Glutamatergic neuron (in vitro differentiated cells): ENCODE measurements at regions not wholly inside any gene's neighbourhood (a gene's known extent, or its start where the extent isn't known, plus 50 kb on each side); places are given as distances from the start of the nearest gene placed in this dataset.

Experiments used
- DNase-seq: peaks from one replicate; pipeline ENCODE4 v3.0.0; 2022
- H3K27ac Mint-ChIP-seq: one replicate; pipeline ENCODE4 v1.8.0; 2020; ENCODE audit warnings: mild to moderate bottlenecking, mixed read lengths, inconsistent platforms; ENCODE audit not compliant: unreplicated experiment
- H3K27me3 Mint-ChIP-seq: one replicate; pipeline ENCODE4 v1.8.0; 2020; ENCODE audit warnings: mild to moderate bottlenecking, moderate library complexity, mixed read lengths, inconsistent platforms; ENCODE audit not compliant: unreplicated experiment
- H3K36me3 Mint-ChIP-seq: one replicate; pipeline ENCODE4 v1.8.0; 2020; ENCODE audit warnings: mild to moderate bottlenecking, mixed read lengths, inconsistent platforms; ENCODE audit not compliant: unreplicated experiment
- H3K4me1 Mint-ChIP-seq: one replicate; pipeline ENCODE4 v1.8.0; 2020; ENCODE audit warnings: mild to moderate bottlenecking, low read depth, mixed read lengths, inconsistent platforms; ENCODE audit not compliant: unreplicated experiment
- H3K4me3 Mint-ChIP-seq: one replicate; pipeline ENCODE4 v1.8.0; 2020; ENCODE audit warnings: mild to moderate bottlenecking, mixed read lengths, inconsistent platforms; ENCODE audit not compliant: unreplicated experiment
- H3K9me3 Mint-ChIP-seq: one replicate; pipeline ENCODE4 v1.8.0; 2020; ENCODE audit warnings: mild to moderate bottlenecking, moderate library complexity, mixed read lengths, inconsistent platforms; ENCODE audit not compliant: unreplicated experiment
- CTCF ChIP-seq: fragments of 200-600 bp; sonication (generic); IDR thresholded peaks from one replicate; pipeline ENCODE4 v1.5.0; 2021; ENCODE audit not compliant: partially characterized antibody, unreplicated experiment

GRCh38 chr3:151544164-151544548 lies 83.3 kb upstream of the IGSF10 start:
- Mint-ChIP-seq H3K9me3 (no peaks in the 10 kb centered on the region), H3K36me3 (no peaks in the 10 kb centered on the region), H3K4me3 (no peak overlapping the region), H3K27me3 (no peaks in the 10 kb centered on the region), H3K4me1 (peaks cover 8% of the 10 kb centered on the region), H3K27ac (no peak overlapping the region)
- DNase-seq: no peak
- TF ChIP-seq CTCF: no peak

- Mint-ChIP-seq H3K9me3 (no peaks in the 10 kb centered on the region), H3K4me1 (peaks cover 8% of the 10 kb centered on the region), H3K4me3 (no peak overlapping the region), H3K27me3 (no peaks in the 10 kb centered on the region), H3K27ac (no peak overlapping the region), H3K36me3 (no peaks in the 10 kb centered on the region)
- no peak for TF ChIP-seq CTCF
- no peak for DNase-seq
Measured at GRCh38 chr3:151541178-151541577, 80.3 kb upstream of the IGSF10 start.

GRCh38 chr3:151539599-151539998 lies 78.7 kb upstream of the IGSF10 start:
- Mint-ChIP-seq H3K4me1 (peaks cover 8% of the 10 kb centered on the region), H3K27ac (no peak overlapping the region), H3K9me3 (no peaks in the 10 kb centered on the region), H3K27me3 (no peaks in the 10 kb centered on the region), H3K36me3 (no peaks in the 10 kb centered on the region), H3K4me3 (no peak overlapping the region)
- no peak for TF ChIP-seq CTCF
- no peak for DNase-seq

GRCh38 chr3:151538456-151539393 lies 77.9 kb upstream of the IGSF10 start:
- H3K36me3 Mint-ChIP-seq: no peaks in the 10 kb centered on the region
- no peak for TF ChIP-seq CTCF
- peaks cover 8% of the 10 kb centered on the region for H3K4me1 Mint-ChIP-seq
- no peaks in the 10 kb centered on the region for H3K27me3 Mint-ChIP-seq
- H3K9me3 Mint-ChIP-seq: no peaks in the 10 kb centered on the region
- no peak overlapping the region for H3K4me3 Mint-ChIP-seq
- no peak overlapping the region for H3K27ac Mint-ChIP-seq
- DNase-seq: no peak

GRCh38 chr3:151537726-151538125 lies 76.9 kb upstream of the IGSF10 start:
- H3K4me1 Mint-ChIP-seq: peaks cover 8% of the 10 kb centered on the region
- H3K36me3 Mint-ChIP-seq: no peaks in the 10 kb centered on the region
- no peak overlapping the region for H3K27ac Mint-ChIP-seq
- TF ChIP-seq CTCF: no peak
- H3K9me3 Mint-ChIP-seq: no peaks in the 10 kb centered on the region
- H3K4me3 Mint-ChIP-seq: no peak overlapping the region
- H3K27me3 Mint-ChIP-seq: no peaks in the 10 kb centered on the region
- DNase-seq: no peak
